ENCODE measurements at regions not wholly inside any gene's neighbourhood (a gene's known extent, or its start where the extent isn't known, plus 50 kb on each side); places are given as distances from the start of the nearest gene placed in this dataset.

DNA sequence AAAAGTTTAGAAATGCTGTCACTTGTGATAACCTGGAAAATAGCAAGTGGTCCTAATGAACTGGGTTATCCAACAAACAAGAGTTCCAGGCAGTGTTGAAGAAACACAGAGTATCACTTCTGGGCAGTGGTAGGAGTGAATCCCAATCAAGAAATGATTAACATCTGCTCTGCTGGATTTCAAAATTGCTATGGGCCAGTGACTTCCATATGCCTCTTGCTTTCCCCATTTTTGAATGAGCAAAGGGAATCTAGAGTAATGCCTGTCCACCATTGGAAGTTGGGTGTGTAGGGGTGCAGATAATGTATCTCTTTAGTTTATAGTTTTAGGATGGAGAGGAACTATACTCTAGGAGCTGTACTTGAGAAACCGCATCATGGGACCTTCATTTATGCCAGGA, 236.5 kb downstream of the RPLP1 start:
- no peak for DNase-seq
- intact Hi-C loops (cut with DNase I; ENCODE audit: low total_unique reads) = no loop called here
- H3K27me3 ChIP-seq = peaks cover 0 to 6% of the 10 kb centered on the region in 2 donors
- H3K27ac ChIP-seq = no peak overlapping the region
- H3K4me1 ChIP-seq = peaks cover 0 to 11% (median 0%) of the 10 kb centered on the region in 4 donors
- H3K9me3 ChIP-seq = peaks cover 0 to 26% (median 22%) of the 10 kb centered on the region in 3 donors
- H3K4me3 ChIP-seq = no peak overlapping the region
- H3K36me3 ChIP-seq = no peaks in the 10 kb centered on the region
- TF ChIP-seq, protein P1, sequence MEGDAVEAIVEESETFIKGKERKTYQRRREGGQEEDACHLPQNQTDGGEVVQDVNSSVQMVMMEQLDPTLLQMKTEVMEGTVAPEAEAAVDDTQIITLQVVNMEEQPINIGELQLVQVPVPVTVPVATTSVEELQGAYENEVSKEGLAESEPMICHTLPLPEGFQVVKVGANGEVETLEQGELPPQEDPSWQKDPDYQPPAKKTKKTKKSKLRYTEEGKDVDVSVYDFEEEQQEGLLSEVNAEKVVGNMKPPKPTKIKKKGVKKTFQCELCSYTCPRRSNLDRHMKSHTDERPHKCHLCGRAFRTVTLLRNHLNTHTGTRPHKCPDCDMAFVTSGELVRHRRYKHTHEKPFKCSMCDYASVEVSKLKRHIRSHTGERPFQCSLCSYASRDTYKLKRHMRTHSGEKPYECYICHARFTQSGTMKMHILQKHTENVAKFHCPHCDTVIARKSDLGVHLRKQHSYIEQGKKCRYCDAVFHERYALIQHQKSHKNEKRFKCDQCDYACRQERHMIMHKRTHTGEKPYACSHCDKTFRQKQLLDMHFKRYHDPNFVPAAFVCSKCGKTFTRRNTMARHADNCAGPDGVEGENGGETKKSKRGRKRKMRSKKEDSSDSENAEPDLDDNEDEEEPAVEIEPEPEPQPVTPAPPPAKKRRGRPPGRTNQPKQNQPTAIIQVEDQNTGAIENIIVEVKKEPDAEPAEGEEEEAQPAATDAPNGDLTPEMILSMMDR (IDR thresholded peaks at IDR 0.05) = no peak

- TF ChIP-seq, protein P1 (IDR thresholded peaks at IDR 0.05) = no peak
- Histone ChIP-seq H3K4me3 (no peak overlapping the region), H3K27ac (no peak overlapping the region), H3K27me3 (no peaks in the 10 kb centered on the region), H3K36me3 (no peaks in the 10 kb centered on the region), H3K4me1 (peaks cover 0 to 11% (median 0%) of the 10 kb centered on the region in 4 donors), H3K9me3 (peaks cover 0 to 26% (median 22%) of the 10 kb centered on the region in 3 donors)
- intact Hi-C loops (cut with DNase I; ENCODE audit: low total_unique reads) = no loop called here
- no peak for DNase-seq
Measured at GRCh38 chr15:69691307-69692015, 238.8 kb downstream of the RPLP1 start.

DNA sequence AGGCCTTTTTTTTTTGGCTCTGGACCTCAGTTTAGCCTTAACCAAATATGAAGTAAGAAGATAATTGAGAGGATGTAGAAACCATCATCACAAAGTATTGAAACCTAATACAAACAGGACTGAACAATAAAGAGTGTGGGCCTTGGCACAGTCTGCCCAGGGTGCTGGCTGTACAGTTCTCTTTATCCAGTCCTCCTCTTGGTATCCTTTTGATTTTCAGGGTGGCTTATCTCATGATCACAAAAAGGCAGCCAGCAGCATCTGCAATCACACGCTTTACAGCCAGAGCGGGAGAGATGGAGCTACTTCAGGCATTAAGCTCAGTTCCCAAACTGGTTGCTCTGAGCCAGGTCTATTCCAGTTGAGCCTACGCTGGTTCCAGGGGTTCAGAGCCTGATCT, 239.7 kb downstream of the RPLP1 start:
- DNase-seq = no peak
- Histone ChIP-seq H3K36me3 (no peaks in the 10 kb centered on the region), H3K9me3 (peaks cover 0 to 26% (median 22%) of the 10 kb centered on the region in 3 donors), H3K27ac (no peak overlapping the region), H3K27me3 (no peaks in the 10 kb centered on the region), H3K4me3 (no peak overlapping the region), H3K4me1 (peaks cover 0 to 11% (median 0%) of the 10 kb centered on the region in 4 donors)
- TF ChIP-seq, protein P1 (IDR thresholded peaks at IDR 0.05) = no peak
- intact Hi-C loops (cut with DNase I; ENCODE audit: low total_unique reads) = no loop called here

DNA sequence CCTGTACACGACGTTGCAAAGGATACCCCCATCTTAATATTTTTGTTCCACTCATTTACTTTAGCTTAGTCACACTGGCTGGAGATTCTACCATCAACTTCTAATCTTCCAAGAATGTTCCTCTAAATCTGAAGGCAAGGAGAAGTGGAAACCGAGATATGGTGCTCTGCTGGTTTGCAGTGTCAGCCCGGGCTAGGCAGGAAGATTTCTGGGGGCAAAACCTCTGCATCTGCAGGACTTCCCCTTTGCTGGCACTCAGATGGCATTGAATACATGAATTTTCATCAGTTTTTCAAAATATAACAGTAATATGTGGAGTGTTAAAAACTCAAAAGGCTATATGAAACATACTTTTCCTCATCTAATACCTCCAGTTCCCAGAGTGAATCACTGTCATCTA, 240.4 kb downstream of the RPLP1 start:
- intact Hi-C loops (cut with DNase I; ENCODE audit: low total_unique reads) = no loop called here
- no peaks in the 10 kb centered on the region for H3K36me3 ChIP-seq
- peaks cover 0 to 22% (median 19%) of the 10 kb centered on the region in 3 donors for H3K9me3 ChIP-seq
- H3K4me3 ChIP-seq = no peak overlapping the region
- H3K27me3 ChIP-seq = no peaks in the 10 kb centered on the region
- H3K27ac ChIP-seq = no peak overlapping the region
- H3K4me1 ChIP-seq = peaks cover 0 to 11% (median 0%) of the 10 kb centered on the region in 4 donors
- TF ChIP-seq, protein P1 (IDR thresholded peaks at IDR 0.05) = no peak
- no peak for DNase-seq

DNA sequence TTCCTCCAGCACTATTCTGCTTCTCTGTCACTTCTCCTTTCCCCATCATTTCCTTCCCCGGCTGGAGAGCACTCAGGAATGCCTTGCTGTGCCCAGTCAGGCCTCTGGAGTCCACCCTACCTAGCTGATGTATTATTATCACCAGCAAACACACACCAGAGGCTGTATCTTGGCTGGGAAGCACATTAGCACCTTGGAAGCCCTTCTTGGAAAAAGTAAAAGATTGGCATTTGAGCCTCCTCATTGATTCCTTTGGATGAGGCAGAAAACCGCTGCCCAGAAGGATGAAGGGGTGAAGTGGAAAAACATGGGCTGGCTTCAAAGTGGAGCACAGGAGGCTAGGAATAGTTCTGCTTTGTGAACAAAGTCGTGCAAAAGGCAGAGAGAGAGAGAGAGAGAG, 244.3 kb downstream of the RPLP1 start:
- H3K27me3 ChIP-seq = no peaks in the 10 kb centered on the region
- TF ChIP-seq, protein P1 (IDR thresholded peaks at IDR 0.05) = no peak
- H3K9me3 ChIP-seq = no peaks in the 10 kb centered on the region
- H3K27ac ChIP-seq = no peak overlapping the region
- no peaks in the 10 kb centered on the region for H3K4me1 ChIP-seq
- intact Hi-C loops (cut with DNase I; ENCODE audit: low total_unique reads) = no loop called here
- H3K36me3 ChIP-seq = no peaks in the 10 kb centered on the region
- no peak for DNase-seq
- no peak overlapping the region for H3K4me3 ChIP-seq
